ENCODE measurements at regions not wholly inside any gene's neighbourhood (a gene's known extent, or its start where the extent isn't known, plus 50 kb on each side); places are given as distances from the start of the nearest gene placed in this dataset.

DNA sequence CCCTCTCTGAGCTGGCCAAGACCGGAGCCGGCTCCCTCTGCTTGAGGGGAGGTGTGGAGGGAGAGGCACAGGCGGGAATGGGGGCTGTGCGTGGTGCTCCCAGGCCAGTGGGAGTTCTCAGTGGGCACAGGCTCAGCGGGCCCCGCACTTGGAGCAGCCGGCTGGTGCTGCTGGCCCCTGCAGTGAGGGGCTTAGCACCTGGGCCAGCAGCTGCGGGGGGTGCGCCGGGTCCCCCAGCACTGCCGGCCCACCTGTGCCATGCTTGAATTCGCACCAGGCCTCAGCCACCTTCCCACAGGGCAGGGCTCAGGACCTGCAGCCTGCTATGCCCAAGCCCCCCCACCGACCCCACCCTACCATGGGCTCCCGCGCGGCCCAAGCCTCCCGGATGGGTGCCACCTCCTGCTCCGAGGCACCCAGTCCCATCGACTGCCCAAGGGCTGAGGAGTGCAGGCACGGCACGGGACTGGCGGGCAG, 602.5 kb downstream of the KCTD8 start:
- Histone ChIP-seq H3K36me3 (ENCODE audit: control insufficient read depth in 4 of 4, insufficient read depth in 4 of 4, low read length in 3 of 4) (no peaks in the 10 kb centered on the region), H3K4me3 (ENCODE audit: control insufficient read depth in 1 of 7, extremely low read depth in 1 of 7, insufficient read depth in 4 of 7, low read depth in 2 of 7, low read length in 6 of 7) (no peak overlapping the region), H3K4me1 (ENCODE audit: control extremely low read depth in 1 of 4, control insufficient read depth in 4 of 4, insufficient read depth in 4 of 4, low read length in 3 of 4) (no peaks in the 10 kb centered on the region), H3K27ac (ENCODE audit: insufficient read depth in 1 of 2, low read depth in 1 of 2, low read length in 2 of 2, poor library complexity in 1 of 2, severe bottlenecking in 2 of 2) (no peak overlapping the region), H3K27me3 (replicated peaks in 2 of 5; ENCODE audit: control insufficient read depth in 4 of 5, insufficient read depth in 5 of 5, low read length in 4 of 5) (no peaks in the 10 kb centered on the region), H3K9me3 (ENCODE audit: control extremely low read depth in 1 of 5, control insufficient read depth in 4 of 5, insufficient read depth in 2 of 5, low read depth in 1 of 5, low read length in 4 of 5) (no peaks in the 10 kb centered on the region)
- CTCF ChIA-PET, result no interaction called here
- POLR2A ChIA-PET, result no interaction called here
- no peak for DNase-seq
- WGBS (ENCODE audit: insufficient coverage), result 93% methylated on average over 18 of the region's 22 CpGs

GRCh38 chr4:43853565-43854264, 594.9 kb downstream of the KCTD8 start:
- no peaks in the 10 kb centered on the region for H3K27me3 ChIP-seq (replicated peaks in 2 of 5; ENCODE audit: control insufficient read depth in 4 of 5, insufficient read depth in 5 of 5, low read length in 4 of 5)
- DNase-seq, result no peak
- H3K9me3 ChIP-seq (ENCODE audit: control extremely low read depth in 1 of 5, control insufficient read depth in 4 of 5, insufficient read depth in 2 of 5, low read depth in 1 of 5, low read length in 4 of 5), result no peaks in the 10 kb centered on the region
- no peaks in the 10 kb centered on the region for H3K36me3 ChIP-seq (ENCODE audit: control insufficient read depth in 4 of 4, insufficient read depth in 4 of 4, low read length in 3 of 4)
- H3K4me1 ChIP-seq (ENCODE audit: control extremely low read depth in 1 of 4, control insufficient read depth in 4 of 4, insufficient read depth in 4 of 4, low read length in 3 of 4), result no peaks in the 10 kb centered on the region
- WGBS (ENCODE audit: insufficient coverage), result 40% methylated on average over 1 of the region's 7 CpGs
- H3K27ac ChIP-seq (ENCODE audit: insufficient read depth in 1 of 2, low read depth in 1 of 2, low read length in 2 of 2, poor library complexity in 1 of 2, severe bottlenecking in 2 of 2), result no peak overlapping the region
- POLR2A ChIA-PET, result no interaction called here
- no peak overlapping the region for H3K4me3 ChIP-seq (ENCODE audit: control insufficient read depth in 1 of 7, extremely low read depth in 1 of 7, insufficient read depth in 4 of 7, low read depth in 2 of 7, low read length in 6 of 7)
- CTCF ChIA-PET, result no interaction called here

DNA sequence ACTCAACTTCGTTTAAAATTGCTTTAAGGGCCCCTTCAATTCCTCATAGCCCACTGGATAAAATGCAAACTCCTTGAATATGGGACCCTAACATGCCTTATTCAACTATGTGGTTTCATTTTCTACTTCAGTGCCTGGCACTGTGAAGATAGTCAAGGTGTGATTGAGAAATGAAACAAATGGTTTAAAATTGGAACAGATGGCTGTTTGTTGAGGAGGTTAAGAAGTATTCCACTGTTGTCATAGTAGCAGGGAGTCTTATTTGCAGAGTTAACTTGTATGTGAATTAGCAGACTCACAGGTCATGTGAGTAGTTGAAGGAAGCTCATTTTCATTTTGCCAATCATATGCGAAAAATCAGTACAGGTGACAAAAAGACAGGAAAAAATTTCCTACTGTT, 593.3 kb downstream of the KCTD8 start:
- H3K4me3 ChIP-seq (ENCODE audit: control insufficient read depth in 1 of 7, extremely low read depth in 1 of 7, insufficient read depth in 4 of 7, low read depth in 2 of 7, low read length in 6 of 7), result no peak overlapping the region
- H3K9me3 ChIP-seq (ENCODE audit: control extremely low read depth in 1 of 5, control insufficient read depth in 4 of 5, insufficient read depth in 2 of 5, low read depth in 1 of 5, low read length in 4 of 5), result no peaks in the 10 kb centered on the region
- ChIA-PET CTCF (no interaction called here), POLR2A (no interaction called here)
- H3K27ac ChIP-seq (ENCODE audit: insufficient read depth in 1 of 2, low read depth in 1 of 2, low read length in 2 of 2, poor library complexity in 1 of 2, severe bottlenecking in 2 of 2), result no peak overlapping the region
- no peak for DNase-seq
- no peaks in the 10 kb centered on the region for H3K4me1 ChIP-seq (ENCODE audit: control extremely low read depth in 1 of 4, control insufficient read depth in 4 of 4, insufficient read depth in 4 of 4, low read length in 3 of 4)
- H3K27me3 ChIP-seq (replicated peaks in 2 of 5; ENCODE audit: control insufficient read depth in 4 of 5, insufficient read depth in 5 of 5, low read length in 4 of 5), result no peaks in the 10 kb centered on the region
- no peaks in the 10 kb centered on the region for H3K36me3 ChIP-seq (ENCODE audit: control insufficient read depth in 4 of 4, insufficient read depth in 4 of 4, low read length in 3 of 4)
- 90% methylated on average over 2 of the region's 2 CpGs for WGBS (ENCODE audit: insufficient coverage)

GRCh38 chr4:43864616-43865146, 583.9 kb downstream of the KCTD8 start:
- Histone ChIP-seq H3K27me3 (replicated peaks in 2 of 5; ENCODE audit: control insufficient read depth in 4 of 5, insufficient read depth in 5 of 5, low read length in 4 of 5) (no peaks in the 10 kb centered on the region), H3K4me1 (ENCODE audit: control extremely low read depth in 1 of 4, control insufficient read depth in 4 of 4, insufficient read depth in 4 of 4, low read length in 3 of 4) (no peaks in the 10 kb centered on the region), H3K4me3 (ENCODE audit: control insufficient read depth in 1 of 7, extremely low read depth in 1 of 7, insufficient read depth in 4 of 7, low read depth in 2 of 7, low read length in 6 of 7) (no peak overlapping the region), H3K9me3 (ENCODE audit: control extremely low read depth in 1 of 5, control insufficient read depth in 4 of 5, insufficient read depth in 2 of 5, low read depth in 1 of 5, low read length in 4 of 5) (peaks cover 0 to 1% (median 0%) of the 10 kb centered on the region in 5 experiments), H3K27ac (ENCODE audit: insufficient read depth in 1 of 2, low read depth in 1 of 2, low read length in 2 of 2, poor library complexity in 1 of 2, severe bottlenecking in 2 of 2) (no peak overlapping the region), H3K36me3 (ENCODE audit: control insufficient read depth in 4 of 4, insufficient read depth in 4 of 4, low read length in 3 of 4) (no peaks in the 10 kb centered on the region)
- POLR2A ChIA-PET, result no interaction called here
- CTCF ChIA-PET, result no interaction called here
- 96% methylated on average over 2 of the region's 5 CpGs for WGBS (ENCODE audit: insufficient coverage)
- no peak for DNase-seq

- 100% methylated on average over 2 of the region's 2 CpGs for WGBS (ENCODE audit: insufficient coverage)
- Histone ChIP-seq H3K9me3 (ENCODE audit: control extremely low read depth in 1 of 5, control insufficient read depth in 4 of 5, insufficient read depth in 2 of 5, low read depth in 1 of 5, low read length in 4 of 5) (peaks cover 0 to 1% (median 0%) of the 10 kb centered on the region in 5 experiments), H3K36me3 (ENCODE audit: control insufficient read depth in 4 of 4, insufficient read depth in 4 of 4, low read length in 3 of 4) (no peaks in the 10 kb centered on the region), H3K4me3 (ENCODE audit: control insufficient read depth in 1 of 7, extremely low read depth in 1 of 7, insufficient read depth in 4 of 7, low read depth in 2 of 7, low read length in 6 of 7) (no peak overlapping the region), H3K27ac (ENCODE audit: insufficient read depth in 1 of 2, low read depth in 1 of 2, low read length in 2 of 2, poor library complexity in 1 of 2, severe bottlenecking in 2 of 2) (no peak overlapping the region), H3K4me1 (ENCODE audit: control extremely low read depth in 1 of 4, control insufficient read depth in 4 of 4, insufficient read depth in 4 of 4, low read length in 3 of 4) (no peaks in the 10 kb centered on the region), H3K27me3 (replicated peaks in 2 of 5; ENCODE audit: control insufficient read depth in 4 of 5, insufficient read depth in 5 of 5, low read length in 4 of 5) (no peaks in the 10 kb centered on the region)
- no peak for DNase-seq
- ChIA-PET POLR2A (no interaction called here), CTCF (no interaction called here)
Measured at GRCh38 chr4:43867908-43868307, 580.7 kb downstream of the KCTD8 start.

DNA sequence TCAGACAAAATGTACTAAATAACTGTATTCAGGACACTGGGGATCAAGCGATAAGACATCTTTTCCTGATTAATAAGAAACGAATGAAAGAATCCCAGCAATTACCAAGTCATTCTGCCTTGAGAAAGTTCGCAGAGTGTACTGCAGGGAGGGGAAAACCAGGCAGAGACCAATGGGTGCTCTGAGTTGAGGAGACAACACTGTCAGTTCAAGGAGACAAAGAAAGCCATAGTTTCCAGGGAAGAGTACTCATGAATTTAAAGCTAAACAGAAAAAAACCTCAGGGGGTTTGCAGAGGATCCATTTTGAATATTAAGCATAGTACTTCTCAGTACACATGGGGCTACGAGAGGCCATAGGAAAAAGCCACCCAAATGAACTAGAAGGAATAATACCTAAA, 573.0 kb downstream of the KCTD8 start:
- Histone ChIP-seq H3K4me3 (ENCODE audit: control insufficient read depth in 1 of 7, extremely low read depth in 1 of 7, insufficient read depth in 4 of 7, low read depth in 2 of 7, low read length in 6 of 7) (no peak overlapping the region), H3K4me1 (ENCODE audit: control extremely low read depth in 1 of 4, control insufficient read depth in 4 of 4, insufficient read depth in 4 of 4, low read length in 3 of 4) (no peaks in the 10 kb centered on the region), H3K36me3 (ENCODE audit: control insufficient read depth in 4 of 4, insufficient read depth in 4 of 4, low read length in 3 of 4) (no peaks in the 10 kb centered on the region), H3K27me3 (replicated peaks in 2 of 5; ENCODE audit: control insufficient read depth in 4 of 5, insufficient read depth in 5 of 5, low read length in 4 of 5) (no peaks in the 10 kb centered on the region), H3K27ac (ENCODE audit: insufficient read depth in 1 of 2, low read depth in 1 of 2, low read length in 2 of 2, poor library complexity in 1 of 2, severe bottlenecking in 2 of 2) (no peak overlapping the region), H3K9me3 (ENCODE audit: control extremely low read depth in 1 of 5, control insufficient read depth in 4 of 5, insufficient read depth in 2 of 5, low read depth in 1 of 5, low read length in 4 of 5) (no peaks in the 10 kb centered on the region)
- ChIA-PET CTCF (no interaction called here), POLR2A (no interaction called here)
- no peak for DNase-seq
- 93% methylated on average over 3 of the region's 4 CpGs for WGBS (ENCODE audit: insufficient coverage)

DNA sequence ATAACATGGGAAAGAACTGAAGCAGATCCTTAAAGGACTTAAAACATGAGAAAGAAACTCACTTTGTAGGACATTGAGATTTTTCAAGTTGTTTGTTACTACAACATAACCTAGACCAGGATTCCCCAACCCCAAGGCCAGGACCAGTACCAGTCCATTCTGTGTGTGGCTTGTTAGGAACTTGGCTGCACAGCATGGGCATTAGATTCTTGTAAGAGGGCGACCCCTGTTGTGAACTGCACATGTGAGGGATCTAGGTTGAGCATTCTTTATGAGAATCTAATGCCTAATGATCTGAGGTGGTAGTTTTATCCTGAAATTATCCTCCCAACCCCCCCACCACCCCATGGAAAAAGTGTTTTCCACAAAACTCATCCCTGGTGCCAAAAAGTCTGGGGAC, 566.1 kb downstream of the KCTD8 start:
- ChIA-PET POLR2A (no interaction called here), CTCF (no interaction called here)
- Histone ChIP-seq H3K36me3 (ENCODE audit: control insufficient read depth in 4 of 4, insufficient read depth in 4 of 4, low read length in 3 of 4) (no peaks in the 10 kb centered on the region), H3K27me3 (replicated peaks in 2 of 5; ENCODE audit: control insufficient read depth in 4 of 5, insufficient read depth in 5 of 5, low read length in 4 of 5) (no peaks in the 10 kb centered on the region), H3K9me3 (ENCODE audit: control extremely low read depth in 1 of 5, control insufficient read depth in 4 of 5, insufficient read depth in 2 of 5, low read depth in 1 of 5, low read length in 4 of 5) (no peaks in the 10 kb centered on the region), H3K27ac (ENCODE audit: insufficient read depth in 1 of 2, low read depth in 1 of 2, low read length in 2 of 2, poor library complexity in 1 of 2, severe bottlenecking in 2 of 2) (no peak overlapping the region), H3K4me1 (ENCODE audit: control extremely low read depth in 1 of 4, control insufficient read depth in 4 of 4, insufficient read depth in 4 of 4, low read length in 3 of 4) (no peaks in the 10 kb centered on the region), H3K4me3 (ENCODE audit: control insufficient read depth in 1 of 7, extremely low read depth in 1 of 7, insufficient read depth in 4 of 7, low read depth in 2 of 7, low read length in 6 of 7) (no peak overlapping the region)
- WGBS (ENCODE audit: insufficient coverage), result no CpG with 5 or more reads among the region's 1 CpG
- no peak for DNase-seq
